PFSK-1 (cell line): ENCODE measurements at regions not wholly inside any gene's neighbourhood (a gene's known extent, or its start where the extent isn't known, plus 50 kb on each side); places are given as distances from the start of the nearest gene placed in this dataset.
A peak's percentile ranks its signal among the peaks of the same experiment; 100 is the strongest.

Experiments used
- FOXP2 ChIP-seq: optimal IDR thresholded peaks from 2 replicates; pipeline ENCODE3; 2011; ENCODE audit warnings: borderline replicate concordance, control low read depth, inconsistent platforms; ENCODE audit not compliant: insufficient read depth; ENCODE audit errors: extremely low read length, extremely low read depth
- POLR2AphosphoS5 ChIP-seq: IDR thresholded peaks from 2 replicates; pipeline ENCODE4 v1.6.1; 2012; ENCODE audit warnings: low read depth, mild to moderate bottlenecking, control low read depth, low read length, moderate library complexity
- SIN3A ChIP-seq: IDR thresholded peaks from 2 replicates; pipeline ENCODE4 v1.6.1; 2012; ENCODE audit warnings: mild to moderate bottlenecking, low read length, moderate library complexity, borderline replicate concordance; ENCODE audit not compliant: insufficient read depth
- TAF1 ChIP-seq: IDR thresholded peaks from 2 replicates; pipeline ENCODE4 v1.6.1; 2012; ENCODE audit warnings: low read length, control low read depth, borderline replicate concordance; ENCODE audit not compliant: insufficient read depth
- TF ChIP-seq, protein P1 (sequence below), 2 experiments: IDR thresholded peaks; 2 replicates each; pipeline versions ENCODE4 v1.6.1 to v1.8.0; 2011 to 2012; ENCODE audit warnings: low read depth in 2 of 2, low read length in 2 of 2, control low read depth in 1 of 2, inconsistent platforms in 1 of 2, mild to moderate bottlenecking in 1 of 2, moderate library complexity in 1 of 2; ENCODE audit not compliant: insufficient read depth in 1 of 2

DNA sequence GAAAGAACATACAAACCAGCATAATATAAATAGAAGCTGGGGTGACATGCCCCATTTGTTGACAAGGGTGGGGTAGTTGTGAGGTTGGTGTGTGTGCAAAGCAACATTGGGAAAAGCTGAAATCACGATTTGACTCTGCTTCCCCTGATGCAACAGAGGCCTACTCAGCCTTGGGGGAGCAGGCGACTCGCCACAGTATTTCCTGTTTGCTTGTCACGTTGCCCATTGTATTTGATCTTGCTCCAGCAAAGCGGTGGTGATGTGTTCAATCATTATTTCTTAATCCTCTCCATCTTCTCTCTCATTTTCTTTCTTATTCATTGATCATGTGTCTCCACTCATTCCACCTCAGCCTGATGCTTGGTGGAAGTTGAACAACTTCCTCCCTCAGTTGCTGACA, 165.8 kb upstream of the CITED2 start:
- TF ChIP-seq, protein P1, sequence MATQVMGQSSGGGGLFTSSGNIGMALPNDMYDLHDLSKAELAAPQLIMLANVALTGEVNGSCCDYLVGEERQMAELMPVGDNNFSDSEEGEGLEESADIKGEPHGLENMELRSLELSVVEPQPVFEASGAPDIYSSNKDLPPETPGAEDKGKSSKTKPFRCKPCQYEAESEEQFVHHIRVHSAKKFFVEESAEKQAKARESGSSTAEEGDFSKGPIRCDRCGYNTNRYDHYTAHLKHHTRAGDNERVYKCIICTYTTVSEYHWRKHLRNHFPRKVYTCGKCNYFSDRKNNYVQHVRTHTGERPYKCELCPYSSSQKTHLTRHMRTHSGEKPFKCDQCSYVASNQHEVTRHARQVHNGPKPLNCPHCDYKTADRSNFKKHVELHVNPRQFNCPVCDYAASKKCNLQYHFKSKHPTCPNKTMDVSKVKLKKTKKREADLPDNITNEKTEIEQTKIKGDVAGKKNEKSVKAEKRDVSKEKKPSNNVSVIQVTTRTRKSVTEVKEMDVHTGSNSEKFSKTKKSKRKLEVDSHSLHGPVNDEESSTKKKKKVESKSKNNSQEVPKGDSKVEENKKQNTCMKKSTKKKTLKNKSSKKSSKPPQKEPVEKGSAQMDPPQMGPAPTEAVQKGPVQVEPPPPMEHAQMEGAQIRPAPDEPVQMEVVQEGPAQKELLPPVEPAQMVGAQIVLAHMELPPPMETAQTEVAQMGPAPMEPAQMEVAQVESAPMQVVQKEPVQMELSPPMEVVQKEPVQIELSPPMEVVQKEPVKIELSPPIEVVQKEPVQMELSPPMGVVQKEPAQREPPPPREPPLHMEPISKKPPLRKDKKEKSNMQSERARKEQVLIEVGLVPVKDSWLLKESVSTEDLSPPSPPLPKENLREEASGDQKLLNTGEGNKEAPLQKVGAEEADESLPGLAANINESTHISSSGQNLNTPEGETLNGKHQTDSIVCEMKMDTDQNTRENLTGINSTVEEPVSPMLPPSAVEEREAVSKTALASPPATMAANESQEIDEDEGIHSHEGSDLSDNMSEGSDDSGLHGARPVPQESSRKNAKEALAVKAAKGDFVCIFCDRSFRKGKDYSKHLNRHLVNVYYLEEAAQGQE (IDR thresholded peaks at IDR 0.05; ENCODE audit: insufficient read depth in 1 of 2, low read depth in 2 of 2, low read length in 2 of 2) = no peak
- TF ChIP-seq FOXP2 (peak; percentile 60), SIN3A (0 out of 2 replicates have a peak, but pooled peaks have one; percentile 23), TAF1 (no peak), POLR2AphosphoS5 (no peak)

DNA sequence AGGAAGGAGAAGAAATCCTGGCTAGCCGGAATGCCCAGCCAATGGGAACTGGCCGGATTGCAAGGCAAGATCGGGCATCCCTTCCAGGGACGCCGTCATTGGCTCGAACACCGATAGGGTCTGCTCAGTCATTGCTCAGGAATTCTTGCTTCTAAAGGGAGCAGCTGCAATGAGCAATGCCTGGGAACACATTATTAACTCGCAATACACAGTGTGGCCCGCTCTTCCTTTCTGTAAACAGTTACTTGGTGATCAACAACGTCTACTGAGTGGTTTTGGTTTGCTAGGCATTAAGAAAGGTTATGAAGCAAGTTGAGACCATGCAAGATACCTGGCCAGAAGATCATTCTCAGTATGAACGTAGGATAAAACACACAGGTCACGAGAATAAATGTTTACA, 165.4 kb upstream of the CITED2 start:
- TF ChIP-seq POLR2AphosphoS5 (no peak), SIN3A (no peak), TAF1 (no peak), FOXP2 (no peak)
- TF ChIP-seq, protein P1 (IDR thresholded peaks at IDR 0.05; ENCODE audit: insufficient read depth in 1 of 2, low read depth in 2 of 2, low read length in 2 of 2) = no peak

DNA sequence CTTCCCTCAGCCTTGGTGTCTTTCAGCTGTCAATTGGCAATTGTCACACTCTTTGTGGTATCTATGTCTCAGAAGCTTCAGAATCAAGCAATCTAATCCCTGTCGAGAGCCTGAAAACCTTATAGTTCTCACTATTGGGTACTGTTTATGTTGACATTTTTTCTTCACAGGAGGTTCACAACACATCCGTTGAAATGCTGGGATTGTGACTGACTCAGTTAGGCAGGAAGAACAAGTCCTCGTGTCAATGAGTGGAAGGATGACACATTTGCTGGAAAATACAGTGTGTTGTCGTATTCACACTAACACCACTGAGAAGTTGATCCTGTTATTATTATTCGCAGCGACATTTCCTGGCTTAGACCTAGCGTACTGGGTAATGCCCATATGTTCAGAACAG, 163.9 kb upstream of the CITED2 start:
- TF ChIP-seq TAF1 = no peak
- TF ChIP-seq SIN3A = no peak
- no peak for TF ChIP-seq FOXP2
- TF ChIP-seq, protein P1 (IDR thresholded peaks at IDR 0.05; ENCODE audit: insufficient read depth in 1 of 2, low read depth in 2 of 2, low read length in 2 of 2) = no peak
- no peak for TF ChIP-seq POLR2AphosphoS5

DNA sequence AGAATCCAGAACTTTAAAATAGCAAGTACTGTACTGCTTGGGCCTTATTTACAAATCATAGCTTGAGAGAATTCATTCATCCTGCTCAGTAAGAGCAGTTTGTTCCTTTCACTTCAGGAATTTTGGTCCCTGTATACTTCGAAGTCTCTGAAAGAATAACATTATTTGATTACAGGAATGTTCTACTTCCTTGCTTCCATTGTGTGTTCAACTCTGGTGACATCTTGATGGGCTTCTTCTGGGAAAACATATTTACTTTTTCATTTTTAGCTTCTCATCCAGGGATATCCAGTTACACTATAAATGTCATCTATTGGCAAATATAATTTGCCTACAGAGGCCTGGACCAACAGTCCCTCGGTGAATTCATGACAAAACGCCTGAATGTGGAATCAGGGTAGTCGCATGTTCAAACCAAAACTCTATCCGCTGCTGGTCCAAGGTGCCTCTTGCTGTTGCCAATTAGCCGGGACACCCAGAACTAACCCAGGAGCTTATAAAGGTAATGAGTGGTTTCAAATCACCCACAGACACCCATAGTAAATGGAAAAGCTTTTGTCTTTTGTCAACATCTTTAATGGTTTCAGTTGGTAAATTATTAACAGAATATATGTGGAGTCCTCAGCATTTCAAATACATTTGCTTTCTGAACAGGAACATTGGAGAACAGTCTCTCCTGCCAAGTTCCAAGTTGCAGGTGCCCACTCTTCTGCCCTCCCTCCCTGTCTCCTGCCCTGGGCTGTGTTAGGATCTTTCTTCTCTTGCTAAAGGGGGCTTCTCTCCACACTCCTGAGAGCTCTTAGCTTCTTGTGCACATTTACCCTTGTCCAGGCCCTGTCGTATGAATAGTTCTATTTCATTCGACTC, 162.5 kb upstream of the CITED2 start:
- TF ChIP-seq TAF1 (no peak), FOXP2 (no peak), SIN3A (no peak), POLR2AphosphoS5 (no peak)
- TF ChIP-seq, protein P1 (IDR thresholded peaks at IDR 0.05; ENCODE audit: insufficient read depth in 1 of 2, low read depth in 2 of 2, low read length in 2 of 2) = no peak

DNA sequence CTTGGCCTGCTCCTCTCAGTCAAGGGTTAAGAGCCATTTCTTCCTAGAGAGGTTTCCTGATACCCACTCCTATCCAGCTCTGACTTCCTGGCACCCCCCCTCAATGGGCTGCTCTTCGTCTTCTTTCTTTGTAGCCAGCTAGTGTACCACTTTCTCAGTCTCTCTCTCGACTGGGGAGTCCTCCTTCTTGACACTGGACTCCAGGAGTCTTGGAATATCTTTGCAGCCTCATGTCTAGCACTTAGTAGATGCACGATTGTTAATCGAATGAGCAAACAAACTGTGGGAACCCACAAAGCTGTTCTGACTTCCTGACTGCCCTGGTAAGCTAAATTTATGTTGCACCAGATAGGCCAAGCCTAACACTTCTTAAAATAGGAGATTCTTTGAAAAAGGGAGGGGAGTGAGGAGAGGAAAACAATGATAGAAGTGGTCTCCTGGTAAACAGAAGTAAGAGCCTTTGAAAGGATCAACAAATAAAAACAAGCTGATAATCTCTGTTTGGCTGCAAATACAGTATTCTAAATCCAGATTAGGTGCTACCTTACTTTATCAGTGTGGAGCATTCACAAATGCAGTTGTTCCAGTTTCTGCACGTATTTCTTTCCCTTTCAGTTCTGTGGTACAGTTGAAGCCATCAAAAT, 160.1 kb upstream of the CITED2 start:
- TF ChIP-seq SIN3A (no peak), POLR2AphosphoS5 (no peak), FOXP2 (no peak), TAF1 (no peak)
- TF ChIP-seq, protein P1 (IDR thresholded peaks at IDR 0.05; ENCODE audit: insufficient read depth in 1 of 2, low read depth in 2 of 2, low read length in 2 of 2) = no peak
